ENCODE measurements at regions not wholly inside any gene's neighbourhood (a gene's known extent, or its start where the extent isn't known, plus 50 kb on each side); places are given as distances from the start of the nearest gene placed in this dataset.

- DNase-seq: no peak
These were observed 50.8 kb upstream of the TSHZ2 start for GRCh38 chr20:52921340-52921739.

- no peak for DNase-seq
These were observed 53.8 kb upstream of the TSHZ2 start for GRCh38 chr20:52918311-52918710.

GRCh38 chr20:52915564-52915963 is 56.6 kb upstream of the TSHZ2 start:
- DNase-seq: no peak

GRCh38 chr20:52914870-52915269 is 57.3 kb upstream of the TSHZ2 start:
- DNase-seq: no peak

- DNase-seq: no peak
These were observed 58.3 kb upstream of the TSHZ2 start for GRCh38 chr20:52913650-52914387.

GRCh38 chr20:52905241-52905994 is 66.7 kb upstream of the TSHZ2 start:
- DNase-seq: no peak

GRCh38 chr20:52904837-52905236 is 67.3 kb upstream of the TSHZ2 start:
- DNase-seq: no peak

- DNase-seq: no peak
These were observed 73.0 kb upstream of the TSHZ2 start for GRCh38 chr20:52899041-52899608.

GRCh38 chr20:52896348-52896747 is 75.8 kb upstream of the TSHZ2 start:
- no peak for DNase-seq

- DNase-seq: no peak
These were observed 76.5 kb upstream of the TSHZ2 start for GRCh38 chr20:52895701-52896100.

- no peak for DNase-seq
These were observed 76.9 kb upstream of the TSHZ2 start for GRCh38 chr20:52895235-52895634.

GRCh38 chr20:52893498-52893897 is 78.7 kb upstream of the TSHZ2 start:
- DNase-seq: no peak

- DNase-seq: no peak
These were observed 80.1 kb upstream of the TSHZ2 start for GRCh38 chr20:52892023-52892422.

- no peak for DNase-seq
These were observed 82.0 kb upstream of the TSHZ2 start for GRCh38 chr20:52890130-52890529.

- DNase-seq: no peak
These were observed 82.9 kb upstream of the TSHZ2 start for GRCh38 chr20:52889225-52889624.

- DNase-seq: no peak
These were observed 84.1 kb upstream of the TSHZ2 start for GRCh38 chr20:52888096-52888495.

- DNase-seq: no peak
These were observed 91.2 kb upstream of the TSHZ2 start for GRCh38 chr20:52880997-52881396.

GRCh38 chr20:52880259-52880658 is 91.9 kb upstream of the TSHZ2 start:
- DNase-seq: no peak

GRCh38 chr20:52874241-52874640 is 97.9 kb upstream of the TSHZ2 start:
- no peak for DNase-seq

GRCh38 chr20:52869698-52870501 is 102.3 kb upstream of the TSHZ2 start:
- DNase-seq: no peak

- DNase-seq: no peak
These were observed 102.9 kb upstream of the TSHZ2 start for GRCh38 chr20:52869276-52869675.

- DNase-seq: no peak
These were observed 104.9 kb upstream of the TSHZ2 start for GRCh38 chr20:52867305-52867704.

GRCh38 chr20:52864916-52865605 is 107.1 kb upstream of the TSHZ2 start:
- DNase-seq: no peak

Measured in stimulated activated naive CD4-positive, alpha-beta T cell (primary cell).